ENCODE measurements at regions not wholly inside any gene's neighbourhood (a gene's known extent, or its start where the extent isn't known, plus 50 kb on each side); places are given as distances from the start of the nearest gene placed in this dataset.
A peak's percentile ranks its signal among the peaks of the same experiment; 100 is the strongest.

- Histone ChIP-seq H3K27me3 (ENCODE audit: control insufficient read depth, insufficient read depth, low read length) (no peaks in the 10 kb centered on the region), H3K9me3 (ENCODE audit: control insufficient read depth, insufficient read depth, low read length) (no peaks in the 10 kb centered on the region), H3K36me3 (ENCODE audit: control insufficient read depth, insufficient read depth, low read length) (no peaks in the 10 kb centered on the region), H3K4me1 (ENCODE audit: control insufficient read depth, insufficient read depth, low read length) (no peaks in the 10 kb centered on the region), H3K4me3 (ENCODE audit: low read depth, low read length) (no peak overlapping the region), H3K27ac (ENCODE audit: low read depth, low read length) (no peak overlapping the region)
- no peak for DNase-seq (ENCODE audit: low read depth in 4 of 6, low spot score in 6 of 6)
- WGBS (ENCODE audit: insufficient coverage): no CpG with 5 or more reads among the region's 4 CpGs
Observed at GRCh38 chr2:153133716-153134115, 344.8 kb downstream of the RPRM start.

DNA sequence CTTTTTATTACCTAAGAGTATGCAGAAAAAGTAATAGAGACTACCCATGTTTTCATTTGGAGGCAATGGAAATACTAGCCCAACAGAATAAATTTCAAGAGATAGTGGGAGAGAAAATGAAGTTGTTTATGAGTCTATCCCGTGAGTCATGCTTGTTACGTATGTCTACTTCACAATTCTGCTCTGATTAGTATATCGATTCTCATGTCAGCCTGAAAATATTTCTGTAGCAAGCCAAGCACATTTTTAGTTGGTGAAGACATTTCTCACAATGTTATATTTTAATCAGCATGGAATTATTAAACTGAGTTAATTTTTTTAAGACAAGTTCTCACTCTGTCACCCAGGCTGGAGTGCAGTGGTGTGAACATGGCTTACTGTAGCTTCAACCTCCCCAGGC lies 346.1 kb downstream of the RPRM start:
- DNase-seq (ENCODE audit: low read depth in 4 of 6, low spot score in 6 of 6): no peak
- WGBS (ENCODE audit: insufficient coverage): no CpG with 5 or more reads among the region's 3 CpGs
- H3K9me3 ChIP-seq (ENCODE audit: control insufficient read depth, insufficient read depth, low read length): no peaks in the 10 kb centered on the region

GRCh38 chr2:153115141-153115540 lies 363.4 kb downstream of the RPRM start:
- H3K4me1 ChIP-seq (ENCODE audit: control insufficient read depth, insufficient read depth, low read length): no peaks in the 10 kb centered on the region
- no peak overlapping the region for H3K27ac ChIP-seq (ENCODE audit: low read depth, low read length)
- no CpG with 5 or more reads among the region's 1 CpG for WGBS (ENCODE audit: insufficient coverage)
- H3K27me3 ChIP-seq (ENCODE audit: control insufficient read depth, insufficient read depth, low read length): no peaks in the 10 kb centered on the region
- no peak for DNase-seq (ENCODE audit: low read depth in 4 of 6, low spot score in 6 of 6)
- no peaks in the 10 kb centered on the region for H3K9me3 ChIP-seq (ENCODE audit: control insufficient read depth, insufficient read depth, low read length)
- H3K4me3 ChIP-seq (ENCODE audit: low read depth, low read length): no peak overlapping the region
- H3K36me3 ChIP-seq (ENCODE audit: control insufficient read depth, insufficient read depth, low read length): no peaks in the 10 kb centered on the region

More for the DNA sequence above, 346.1 kb downstream of the RPRM start:
- Histone ChIP-seq H3K27me3 (ENCODE audit: control insufficient read depth, insufficient read depth, low read length) (no peaks in the 10 kb centered on the region), H3K27ac (ENCODE audit: low read depth, low read length) (no peak overlapping the region), H3K4me1 (ENCODE audit: control insufficient read depth, insufficient read depth, low read length) (no peaks in the 10 kb centered on the region), H3K36me3 (ENCODE audit: control insufficient read depth, insufficient read depth, low read length) (no peaks in the 10 kb centered on the region), H3K4me3 (ENCODE audit: low read depth, low read length) (no peak overlapping the region)

GRCh38 chr2:153110486-153110885 lies 368.1 kb downstream of the RPRM start:
- no peak for DNase-seq (ENCODE audit: low read depth in 4 of 6, low spot score in 6 of 6)
- Histone ChIP-seq H3K27me3 (ENCODE audit: control insufficient read depth, insufficient read depth, low read length) (no peaks in the 10 kb centered on the region), H3K9me3 (ENCODE audit: control insufficient read depth, insufficient read depth, low read length) (no peaks in the 10 kb centered on the region), H3K27ac (ENCODE audit: low read depth, low read length) (no peak overlapping the region), H3K36me3 (ENCODE audit: control insufficient read depth, insufficient read depth, low read length) (no peaks in the 10 kb centered on the region), H3K4me3 (ENCODE audit: low read depth, low read length) (no peak overlapping the region), H3K4me1 (ENCODE audit: control insufficient read depth, insufficient read depth, low read length) (no peaks in the 10 kb centered on the region)
- WGBS (ENCODE audit: insufficient coverage): 100% methylated on average over 1 of the region's 4 CpGs

- no peaks in the 10 kb centered on the region for H3K27me3 ChIP-seq (ENCODE audit: control insufficient read depth, insufficient read depth, low read length)
- H3K4me1 ChIP-seq (ENCODE audit: control insufficient read depth, insufficient read depth, low read length): no peaks in the 10 kb centered on the region
- no peaks in the 10 kb centered on the region for H3K9me3 ChIP-seq (ENCODE audit: control insufficient read depth, insufficient read depth, low read length)
- no peak for DNase-seq (ENCODE audit: low read depth in 4 of 6, low spot score in 6 of 6)
- WGBS (ENCODE audit: insufficient coverage): no CpG with 5 or more reads among the region's 3 CpGs
- no peak overlapping the region for H3K27ac ChIP-seq (ENCODE audit: low read depth, low read length)
- H3K4me3 ChIP-seq (ENCODE audit: low read depth, low read length): no peak overlapping the region
- no peaks in the 10 kb centered on the region for H3K36me3 ChIP-seq (ENCODE audit: control insufficient read depth, insufficient read depth, low read length)
Observed at GRCh38 chr2:153109793-153110192, 368.8 kb downstream of the RPRM start.

GRCh38 chr2:153106802-153107477 lies 371.6 kb downstream of the RPRM start:
- no peaks in the 10 kb centered on the region for H3K4me1 ChIP-seq (ENCODE audit: control insufficient read depth, insufficient read depth, low read length)
- no peaks in the 10 kb centered on the region for H3K36me3 ChIP-seq (ENCODE audit: control insufficient read depth, insufficient read depth, low read length)
- H3K9me3 ChIP-seq (ENCODE audit: control insufficient read depth, insufficient read depth, low read length): no peaks in the 10 kb centered on the region
- 86% methylated on average over 1 of the region's 1 CpG for WGBS (ENCODE audit: insufficient coverage)
- H3K27ac ChIP-seq (ENCODE audit: low read depth, low read length): no peak overlapping the region
- H3K4me3 ChIP-seq (ENCODE audit: low read depth, low read length): no peak overlapping the region
- H3K27me3 ChIP-seq (ENCODE audit: control insufficient read depth, insufficient read depth, low read length): no peaks in the 10 kb centered on the region
- DNase-seq (ENCODE audit: low read depth in 4 of 6, low spot score in 6 of 6): no peak

GRCh38 chr2:153105829-153106578 lies 372.6 kb downstream of the RPRM start:
- Histone ChIP-seq H3K27me3 (ENCODE audit: control insufficient read depth, insufficient read depth, low read length) (no peaks in the 10 kb centered on the region), H3K27ac (ENCODE audit: low read depth, low read length) (no peak overlapping the region), H3K4me3 (ENCODE audit: low read depth, low read length) (no peak overlapping the region), H3K36me3 (ENCODE audit: control insufficient read depth, insufficient read depth, low read length) (no peaks in the 10 kb centered on the region), H3K4me1 (ENCODE audit: control insufficient read depth, insufficient read depth, low read length) (no peaks in the 10 kb centered on the region), H3K9me3 (ENCODE audit: control insufficient read depth, insufficient read depth, low read length) (no peaks in the 10 kb centered on the region)
- peak in 1 of 6 donors; percentile 55 for DNase-seq (ENCODE audit: low read depth in 4 of 6, low spot score in 6 of 6)
- no CpG with 5 or more reads among the region's 2 CpGs for WGBS (ENCODE audit: insufficient coverage)

- WGBS (ENCODE audit: insufficient coverage): 80% methylated on average over 1 of the region's 2 CpGs
- Histone ChIP-seq H3K36me3 (ENCODE audit: control insufficient read depth, insufficient read depth, low read length) (no peaks in the 10 kb centered on the region), H3K4me3 (ENCODE audit: low read depth, low read length) (no peak overlapping the region), H3K27me3 (ENCODE audit: control insufficient read depth, insufficient read depth, low read length) (no peaks in the 10 kb centered on the region), H3K4me1 (ENCODE audit: control insufficient read depth, insufficient read depth, low read length) (no peaks in the 10 kb centered on the region), H3K27ac (ENCODE audit: low read depth, low read length) (no peak overlapping the region), H3K9me3 (ENCODE audit: control insufficient read depth, insufficient read depth, low read length) (no peaks in the 10 kb centered on the region)
- DNase-seq (ENCODE audit: low read depth in 4 of 6, low spot score in 6 of 6): no peak
Observed at GRCh38 chr2:153101187-153101586, 377.4 kb downstream of the RPRM start.

DNA sequence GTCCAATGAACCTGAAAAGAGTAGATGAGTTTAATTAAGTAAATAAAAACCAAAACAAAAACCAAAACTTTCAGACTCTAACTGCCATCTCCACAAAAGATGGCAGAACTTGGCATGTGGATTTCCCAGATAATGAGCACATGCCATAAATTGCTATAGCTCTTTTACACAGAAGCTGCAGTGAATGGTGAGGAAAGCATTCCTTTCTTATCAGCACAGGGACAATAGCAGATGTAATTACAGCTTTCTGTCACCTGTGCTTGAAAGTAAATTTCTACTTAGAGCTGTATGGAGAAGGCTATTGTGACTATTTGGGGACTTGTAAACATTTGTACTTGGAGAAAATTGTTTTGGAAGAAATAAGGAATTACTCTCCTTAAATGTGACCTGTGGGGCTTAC lies 378.4 kb downstream of the RPRM start:
- Histone ChIP-seq H3K4me3 (ENCODE audit: low read depth, low read length) (no peak overlapping the region), H3K27me3 (ENCODE audit: control insufficient read depth, insufficient read depth, low read length) (no peaks in the 10 kb centered on the region), H3K36me3 (ENCODE audit: control insufficient read depth, insufficient read depth, low read length) (no peaks in the 10 kb centered on the region), H3K27ac (ENCODE audit: low read depth, low read length) (no peak overlapping the region), H3K4me1 (ENCODE audit: control insufficient read depth, insufficient read depth, low read length) (no peaks in the 10 kb centered on the region), H3K9me3 (ENCODE audit: control insufficient read depth, insufficient read depth, low read length) (no peaks in the 10 kb centered on the region)
- peak in 1 of 6 donors; percentile 54 for DNase-seq (ENCODE audit: low read depth in 4 of 6, low spot score in 6 of 6)

GRCh38 chr2:153098073-153098472 lies 379.7 kb downstream of the ARL6IP6 start:
- H3K27ac ChIP-seq (ENCODE audit: low read depth, low read length): no peak overlapping the region

More at GRCh38 chr2:153098073-153098472, 379.7 kb downstream of the ARL6IP6 start:
- Histone ChIP-seq H3K9me3 (ENCODE audit: control insufficient read depth, insufficient read depth, low read length) (no peaks in the 10 kb centered on the region), H3K27me3 (ENCODE audit: control insufficient read depth, insufficient read depth, low read length) (no peaks in the 10 kb centered on the region), H3K36me3 (ENCODE audit: control insufficient read depth, insufficient read depth, low read length) (no peaks in the 10 kb centered on the region), H3K4me3 (ENCODE audit: low read depth, low read length) (no peak overlapping the region), H3K4me1 (ENCODE audit: control insufficient read depth, insufficient read depth, low read length) (no peaks in the 10 kb centered on the region)
- DNase-seq (ENCODE audit: low read depth in 4 of 6, low spot score in 6 of 6): no peak
